NCI-H510A treated with DMSO at 0.1 percent for 48 hours (cell line): ENCODE measurements at regions not wholly inside any gene's neighbourhood (a gene's known extent, or its start where the extent isn't known, plus 50 kb on each side); places are given as distances from the start of the nearest gene placed in this dataset.
"Not testable (repeated sequence)": the region's sequence is repeated elsewhere in the genome, so short reads cannot be mapped to it uniquely, and the experiment has no call there.

Source experiments
- DNase-seq: peaks from one replicate; lab custom pipeline; 2025; lab: John Stamatoyannopoulos, UW

DNA sequence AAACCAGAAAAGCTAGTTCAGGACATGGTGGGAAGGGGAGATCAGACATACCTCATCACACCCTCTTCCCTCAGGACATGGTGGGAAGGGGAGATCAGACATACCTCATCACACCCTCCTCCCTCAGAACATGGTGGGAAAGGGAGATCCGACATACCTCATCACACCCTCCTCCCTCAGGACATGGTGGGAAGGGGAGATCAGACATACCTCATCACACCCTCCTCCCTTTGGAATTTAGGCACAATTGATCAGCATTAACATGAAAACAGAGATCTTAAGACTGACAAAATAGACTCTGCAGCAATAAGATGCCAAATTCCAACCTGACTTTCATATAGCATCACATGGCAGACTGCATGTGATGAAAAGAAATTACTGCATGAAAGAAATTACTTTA, 412.7 kb upstream of the ZNF717 start:
- no peak for DNase-seq

DNA sequence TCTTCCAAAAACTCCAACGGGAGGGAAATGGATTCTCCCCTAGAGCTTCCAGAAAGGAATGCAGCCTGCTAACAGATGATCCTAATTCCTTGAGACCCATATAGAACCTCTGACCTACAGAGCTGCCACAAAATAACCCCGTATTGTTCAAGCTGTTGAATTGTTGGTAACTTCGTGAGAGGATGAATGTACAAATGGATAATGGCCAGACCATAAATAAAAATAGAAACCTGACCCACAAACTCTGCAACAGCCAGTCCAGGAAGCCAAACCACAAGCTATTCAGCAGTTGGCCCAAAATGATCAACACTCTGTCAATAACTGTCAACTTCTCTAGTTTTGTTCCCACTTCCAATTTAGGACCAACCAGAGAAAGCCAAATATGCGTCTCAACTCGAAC, 414.0 kb upstream of the ZNF717 start:
- no peak for DNase-seq

DNA sequence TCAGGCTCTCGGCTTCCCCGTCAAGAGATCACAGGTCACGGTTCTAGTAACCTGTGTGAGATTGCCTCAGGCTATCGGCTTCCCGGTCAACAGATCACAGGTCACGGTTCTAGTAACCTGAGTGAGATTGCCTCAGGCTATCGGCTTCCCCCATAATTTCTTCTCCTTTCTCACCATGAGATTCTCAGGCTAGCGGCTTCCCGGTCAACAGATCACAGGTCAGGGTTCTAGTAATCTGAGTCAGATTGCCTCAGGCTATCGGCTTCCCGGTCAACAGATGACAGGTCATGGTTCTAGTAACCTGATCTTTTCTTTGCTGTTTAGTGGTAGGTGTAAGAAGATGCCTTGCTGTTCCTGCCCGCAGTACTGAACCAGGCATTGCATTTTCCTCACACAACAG, 418.2 kb upstream of the ZNF717 start:
- DNase-seq: no peak

DNA sequence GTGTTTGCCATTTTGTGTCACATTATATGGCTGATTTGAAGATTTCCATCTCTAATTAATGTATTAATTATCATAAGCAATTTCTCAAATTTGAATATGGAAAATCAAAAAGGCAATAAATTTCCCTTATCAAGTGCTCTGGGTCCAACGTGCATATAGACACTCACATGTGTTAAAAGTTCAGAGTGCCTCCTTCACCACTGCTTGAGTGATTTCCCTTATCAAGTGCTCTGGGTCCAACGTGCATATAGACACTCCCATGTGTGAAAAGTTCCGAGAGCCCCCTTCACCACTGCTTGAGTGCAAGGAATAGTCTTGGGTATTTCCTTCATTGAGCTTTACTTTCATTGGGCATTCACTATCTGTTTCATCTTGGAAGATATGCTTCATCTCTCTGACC, 421.0 kb upstream of the ZNF717 start:
- no peak for DNase-seq

DNA sequence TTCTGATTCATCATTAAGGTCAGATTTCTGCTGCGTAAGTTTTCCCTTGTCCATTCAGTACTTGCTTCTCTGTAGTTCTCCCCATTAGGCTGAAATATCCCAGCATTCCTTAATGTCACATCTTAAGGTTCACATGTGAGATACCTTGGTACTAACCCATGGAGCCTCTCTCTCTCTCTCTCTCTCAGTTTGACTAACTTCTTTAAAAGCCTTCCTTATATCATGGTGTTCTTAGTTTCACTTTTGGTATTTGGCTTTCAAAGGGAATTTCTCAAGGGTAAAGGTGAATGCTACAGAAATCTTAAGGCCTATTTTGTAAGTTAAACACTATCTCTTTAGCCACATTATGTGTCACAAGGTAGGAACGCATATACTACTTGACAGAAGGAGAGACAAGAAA, 427.3 kb upstream of the ZNF717 start:
- no peak for DNase-seq

DNA sequence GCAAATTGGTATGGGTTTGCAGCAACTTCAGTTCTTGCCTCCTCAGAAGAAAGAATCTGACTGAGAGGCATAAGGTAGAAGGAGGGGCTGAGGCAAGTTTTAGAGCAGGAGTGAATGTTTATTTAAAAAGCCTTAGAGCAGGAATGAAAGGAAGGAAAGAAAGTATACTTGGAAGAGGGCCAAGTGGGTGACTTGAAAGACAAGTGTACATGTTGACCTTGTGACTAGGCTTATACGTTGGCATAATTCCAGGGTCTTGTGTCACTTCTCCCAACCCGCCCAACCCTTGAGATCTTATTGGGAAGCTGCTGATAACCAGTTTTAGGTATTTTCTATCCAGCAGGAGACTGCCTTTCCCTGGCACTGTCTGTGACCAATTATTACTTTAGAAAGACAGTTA, 436.9 kb upstream of the ZNF717 start:
- DNase-seq: no peak

DNA sequence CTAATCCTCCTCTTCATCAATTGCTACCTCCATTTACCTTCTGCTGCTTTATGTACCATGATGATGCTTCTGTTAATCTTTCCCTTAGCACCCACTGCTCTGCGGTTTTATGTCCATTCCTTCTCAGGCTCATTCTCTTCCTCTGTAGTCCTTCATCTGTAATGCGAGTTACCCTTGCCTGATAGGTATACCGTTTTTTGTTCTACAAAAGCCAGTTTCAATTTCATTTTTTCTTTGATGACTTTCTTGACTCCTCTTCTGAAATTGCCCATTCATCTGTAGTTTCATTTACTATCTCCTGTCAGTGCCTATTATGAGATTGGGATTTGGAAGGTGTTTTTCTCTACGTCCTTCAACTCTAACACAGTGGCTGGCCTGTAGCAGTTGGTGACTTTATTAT, 445.9 kb upstream of the ZNF717 start:
- no peak for DNase-seq

DNA sequence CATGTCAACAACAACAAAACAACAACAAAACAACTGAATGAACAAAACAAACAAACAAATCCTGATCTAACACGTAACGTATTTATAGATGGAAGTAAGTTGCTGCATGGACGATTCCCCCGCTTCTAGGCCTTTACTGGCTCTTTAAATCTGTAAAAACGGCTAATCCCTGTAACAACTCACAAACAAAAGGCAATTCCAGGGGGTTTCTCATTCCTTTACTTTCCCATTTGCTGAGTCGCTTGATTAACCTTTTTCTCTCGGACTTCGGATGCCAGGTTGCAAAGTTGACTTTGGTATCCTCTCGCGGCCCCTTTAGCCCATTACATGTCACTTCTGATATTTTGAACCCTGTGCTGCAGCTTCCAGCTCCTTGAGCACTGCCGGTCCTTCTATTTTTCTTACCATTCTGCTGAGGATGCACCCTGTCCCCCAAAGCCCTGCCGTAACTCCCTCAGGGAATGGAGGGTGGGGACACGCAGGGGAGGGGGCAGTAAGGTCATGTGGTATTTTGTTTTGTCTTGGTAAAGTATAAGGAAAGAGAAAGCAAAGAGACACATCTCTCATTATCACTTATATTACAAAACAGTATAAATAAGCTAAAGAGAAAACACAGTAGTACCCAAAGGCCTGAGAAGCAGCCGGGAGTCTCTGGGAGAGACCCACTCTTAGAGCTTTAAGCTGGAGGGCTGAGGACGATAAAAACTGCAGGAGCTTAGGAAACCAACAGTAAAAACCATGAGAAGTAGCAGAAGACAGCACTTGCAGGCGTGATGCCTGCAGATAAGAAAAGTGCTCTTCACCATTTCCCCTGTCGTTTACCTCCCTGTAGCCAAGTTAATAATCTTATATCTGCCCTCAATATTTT, 457.8 kb upstream of the ZNF717 start:
- no peak for DNase-seq

DNA sequence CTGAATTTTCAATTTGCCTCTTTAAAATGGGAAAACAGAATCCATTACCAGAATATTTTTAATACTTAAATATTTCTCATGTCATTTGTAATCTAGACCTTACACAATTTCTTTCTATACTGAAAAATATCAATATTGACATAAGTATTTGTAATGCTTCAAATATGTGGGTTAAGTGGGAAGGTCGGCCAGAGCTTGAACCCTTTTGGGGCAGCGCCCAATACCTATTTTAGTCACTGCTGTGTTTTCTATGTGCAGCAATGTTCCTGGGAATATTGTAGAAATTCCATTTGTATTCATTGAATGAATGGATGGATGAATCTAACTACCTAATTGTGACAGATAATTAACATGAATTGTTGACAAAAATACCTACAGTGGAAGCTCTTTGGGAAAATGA, 459.7 kb upstream of the ZNF717 start:
- no peak for DNase-seq

DNA sequence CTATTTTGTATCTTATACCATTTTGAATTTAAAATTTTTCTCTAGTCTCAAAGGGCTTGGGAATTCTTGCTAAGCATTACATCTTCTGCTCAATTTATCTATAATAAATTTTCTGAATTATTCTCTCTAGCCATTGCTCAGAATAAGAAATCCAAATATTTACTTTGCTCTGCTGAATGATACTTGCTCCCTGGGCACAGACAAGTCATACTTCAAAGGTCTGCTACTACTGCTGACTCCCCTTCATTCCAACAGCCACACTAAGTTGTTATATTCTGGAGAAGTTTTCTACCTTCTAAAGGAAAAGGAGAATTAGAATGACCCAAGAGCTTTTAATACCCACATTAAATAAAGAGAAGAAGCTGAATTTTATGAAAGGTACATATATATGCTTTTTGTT, 460.3 kb upstream of the ZNF717 start:
- DNase-seq: peak; percentile 1

DNA sequence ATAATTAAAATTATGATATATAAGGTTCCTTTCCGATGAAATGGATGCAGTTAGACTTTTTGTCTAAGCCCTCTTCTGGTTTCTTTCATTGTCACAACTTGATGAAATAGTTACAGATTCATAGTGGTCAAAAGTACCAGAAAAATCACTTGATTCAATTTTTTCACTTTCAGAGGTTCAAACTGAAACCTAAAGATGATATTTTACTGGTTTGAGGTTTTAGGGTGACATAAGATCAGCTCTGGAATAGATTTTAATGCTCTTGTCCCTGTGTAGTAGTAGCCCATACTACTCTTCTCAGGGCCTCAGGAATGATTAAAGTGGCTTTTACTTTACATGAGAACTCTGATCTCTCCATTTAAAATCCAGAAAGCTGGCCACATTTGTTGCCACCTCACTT, 479.1 kb upstream of the ZNF717 start:
- DNase-seq: no peak

DNA sequence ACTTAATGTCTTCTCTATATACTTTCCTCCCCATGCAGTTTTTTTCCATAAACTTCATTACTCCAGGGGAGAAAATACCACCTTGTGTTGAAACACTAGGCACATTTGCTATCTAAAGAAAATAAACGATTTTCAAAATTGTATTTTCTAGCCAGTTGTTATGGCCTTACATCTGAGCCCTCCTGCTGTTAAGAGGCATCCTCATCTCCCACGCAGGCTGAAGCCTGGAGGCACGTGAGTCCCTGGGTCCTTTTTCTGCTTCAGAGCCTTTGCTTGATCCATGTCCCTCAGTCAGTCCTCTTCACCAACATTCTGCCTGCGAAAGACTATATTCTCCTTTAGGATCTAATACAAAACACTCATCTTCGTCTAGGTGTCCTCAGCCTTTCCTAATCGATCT, 479.6 kb upstream of the ZNF717 start:
- no peak for DNase-seq

DNA sequence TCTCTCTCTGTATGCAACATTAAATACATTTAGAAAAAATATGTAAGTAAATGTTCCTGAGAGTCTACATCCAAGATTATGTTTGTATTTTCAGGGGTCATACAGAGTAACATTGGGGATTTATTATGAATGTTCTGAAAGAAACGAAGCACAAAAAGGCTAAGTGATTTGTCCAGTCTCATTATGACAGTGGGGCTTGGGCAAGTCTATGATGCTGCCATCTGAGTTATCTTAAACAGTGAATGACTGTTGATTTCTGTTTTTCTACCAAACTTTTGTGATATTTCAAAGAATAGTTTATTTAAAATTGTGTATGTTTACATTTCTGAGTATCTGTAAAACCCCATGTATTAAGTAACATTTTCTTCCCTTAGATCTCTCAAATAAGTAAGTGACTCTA, 481.2 kb upstream of the ZNF717 start:
- DNase-seq: no peak

DNA sequence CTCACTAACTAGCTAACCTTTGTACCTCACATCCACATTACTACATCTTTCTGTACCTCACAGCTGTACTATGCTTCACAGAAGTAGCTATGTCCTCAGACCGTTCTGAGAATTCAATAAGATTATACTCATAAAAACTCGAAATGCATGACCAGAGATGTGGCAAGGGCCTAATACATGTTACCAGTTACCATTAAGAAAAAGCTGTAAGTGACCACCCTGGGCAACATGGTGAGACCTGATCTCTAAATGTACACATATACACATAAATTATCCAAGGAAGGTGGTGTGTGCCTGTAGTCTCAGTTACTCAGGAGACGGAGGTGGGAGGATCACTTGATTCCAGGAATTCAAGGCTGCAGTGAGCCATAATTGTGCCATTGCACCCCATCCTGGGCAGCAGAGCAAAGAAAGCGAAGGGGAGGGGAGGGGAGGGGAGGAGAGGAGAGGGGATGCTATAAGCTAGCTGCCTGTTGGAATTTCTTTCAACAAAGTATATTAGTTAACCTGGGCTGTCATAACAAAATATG, 482.6 kb upstream of the ZNF717 start:
- no peak for DNase-seq

DNA sequence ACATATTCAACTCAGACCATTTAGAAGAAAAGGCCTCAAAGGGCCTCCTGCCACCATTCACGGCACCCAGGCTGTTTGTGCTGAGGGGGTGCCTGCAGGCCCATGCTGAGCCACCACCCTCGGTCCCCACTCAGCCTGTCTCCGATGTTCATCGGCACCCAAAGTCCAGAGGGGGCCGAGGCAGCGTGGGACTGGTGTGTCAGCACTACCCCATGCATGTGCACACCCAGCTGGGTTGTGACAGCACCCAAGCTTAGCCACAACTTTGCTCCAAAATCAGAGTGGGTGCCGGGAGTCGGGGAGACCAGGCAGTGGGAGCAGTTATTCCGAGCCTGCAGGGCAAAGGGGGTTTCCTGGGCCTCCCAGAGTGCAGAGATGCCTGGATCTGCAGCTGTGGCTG, 508.5 kb upstream of the ZNF717 start:
- DNase-seq: no peak

DNA sequence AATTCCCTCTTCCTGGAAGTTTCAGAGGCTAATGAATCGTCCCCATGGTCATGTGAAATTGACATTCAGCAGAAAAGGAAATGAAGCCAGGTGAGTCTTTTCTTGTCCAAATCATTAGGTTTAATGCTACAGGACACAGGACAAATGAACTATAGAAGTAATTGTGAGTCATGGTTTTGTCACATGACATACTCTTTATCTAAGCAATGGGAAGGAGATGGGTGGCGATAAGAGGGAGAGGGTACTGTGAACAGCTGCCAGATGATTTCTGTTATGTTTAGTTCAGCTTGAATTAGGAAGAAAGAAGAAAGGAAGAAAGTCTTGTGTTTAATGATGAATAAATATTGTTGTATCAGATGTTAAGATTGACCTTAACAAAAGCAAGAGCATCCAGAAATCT, 515.4 kb upstream of the ZNF717 start:
- no peak for DNase-seq

DNA sequence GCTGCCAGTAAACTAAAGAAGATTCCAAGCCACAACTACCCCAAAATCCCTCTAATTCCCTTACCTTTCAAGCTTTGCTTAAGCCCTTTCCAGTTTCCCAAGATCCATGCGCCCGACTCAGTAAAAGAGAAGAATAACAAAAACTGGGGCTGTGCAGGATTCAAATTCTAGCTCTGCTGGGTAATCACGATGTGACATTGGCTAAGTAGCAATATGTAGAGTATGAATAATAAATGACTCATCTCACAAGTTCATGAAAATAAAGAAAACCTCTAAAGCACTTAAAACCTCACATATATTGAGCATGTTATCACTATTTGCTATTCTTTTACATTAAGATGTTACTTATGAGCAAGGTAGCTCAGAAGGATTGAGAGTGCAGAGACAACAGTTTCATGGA, 522.2 kb upstream of the ZNF717 start:
- no peak for DNase-seq

DNA sequence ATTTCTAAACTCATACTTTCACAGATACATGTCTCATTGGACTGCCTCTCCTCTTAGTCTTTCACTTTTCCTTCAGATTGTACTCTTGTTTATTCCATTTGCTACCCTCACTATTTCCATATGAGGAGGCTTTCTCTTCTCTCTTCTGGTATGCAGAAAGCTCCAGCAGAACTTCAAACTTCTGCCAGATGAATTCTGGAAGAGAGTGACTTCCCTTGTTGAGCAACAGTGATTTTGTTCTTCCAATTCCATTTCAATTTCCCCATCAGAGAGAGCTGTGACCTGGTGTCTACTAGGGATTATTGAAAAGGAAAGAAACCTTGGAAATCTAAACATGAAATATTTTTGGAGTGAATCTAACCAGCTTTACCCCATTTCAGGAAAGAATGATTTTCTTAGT, 523.2 kb upstream of the ZNF717 start:
- DNase-seq: no peak

DNA sequence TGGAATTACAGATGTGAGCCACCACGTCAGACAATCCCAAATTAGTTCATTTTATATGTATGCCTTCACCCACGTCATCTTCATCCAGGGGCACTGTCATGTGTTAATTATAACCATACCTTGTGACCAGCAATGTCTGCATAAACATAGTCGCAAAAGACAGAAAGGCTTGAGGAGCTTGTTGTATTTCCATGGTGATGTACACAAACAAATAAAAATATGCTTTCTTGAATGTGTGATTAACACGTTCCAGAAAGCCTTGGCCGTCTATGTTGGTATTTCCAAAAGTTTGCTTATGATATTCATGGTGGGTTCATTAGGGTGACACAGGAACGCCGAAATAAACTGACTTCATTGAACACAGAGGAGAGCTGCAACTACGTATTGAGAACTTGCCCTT, 524.7 kb upstream of the ZNF717 start:
- no peak for DNase-seq

DNA sequence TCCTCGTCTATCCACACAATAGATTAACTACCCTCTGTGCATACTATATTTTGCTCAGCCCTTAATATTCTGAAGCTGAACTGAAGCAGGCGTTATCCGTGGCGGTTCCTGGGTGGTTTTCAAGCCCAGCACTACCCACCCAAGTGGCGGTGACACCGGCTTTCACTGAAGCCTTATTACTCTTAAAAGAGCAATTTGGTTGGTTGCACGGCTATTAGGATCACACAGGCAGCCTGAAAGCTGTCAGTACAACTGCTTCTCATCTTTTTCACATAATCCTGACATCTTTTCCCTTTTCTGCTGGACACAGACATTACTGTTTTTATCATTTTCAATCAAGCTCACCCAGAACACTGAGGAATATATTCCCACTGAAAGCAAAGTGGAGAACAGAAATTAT, 525.3 kb upstream of the ZNF717 start:
- no peak for DNase-seq

DNA sequence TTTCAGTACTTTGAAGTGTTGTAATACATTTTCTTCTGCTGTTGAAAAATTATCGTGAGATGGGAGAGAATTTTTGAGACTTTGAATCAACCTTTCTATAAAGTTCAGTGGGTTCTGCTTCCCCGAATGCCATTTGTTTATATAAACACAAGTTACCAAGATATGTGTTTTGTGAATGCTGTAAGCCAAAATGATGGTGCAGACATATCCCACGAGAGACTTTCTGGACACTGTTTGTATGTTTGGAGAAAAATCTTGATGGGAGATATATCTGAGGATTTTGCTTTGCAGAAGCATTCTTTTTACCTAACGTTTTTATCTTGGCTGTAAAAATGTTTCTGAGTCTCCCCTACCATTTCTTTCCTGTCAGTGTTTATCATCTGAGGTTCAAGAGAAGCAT, 526.6 kb upstream of the ZNF717 start:
- no peak for DNase-seq

DNA sequence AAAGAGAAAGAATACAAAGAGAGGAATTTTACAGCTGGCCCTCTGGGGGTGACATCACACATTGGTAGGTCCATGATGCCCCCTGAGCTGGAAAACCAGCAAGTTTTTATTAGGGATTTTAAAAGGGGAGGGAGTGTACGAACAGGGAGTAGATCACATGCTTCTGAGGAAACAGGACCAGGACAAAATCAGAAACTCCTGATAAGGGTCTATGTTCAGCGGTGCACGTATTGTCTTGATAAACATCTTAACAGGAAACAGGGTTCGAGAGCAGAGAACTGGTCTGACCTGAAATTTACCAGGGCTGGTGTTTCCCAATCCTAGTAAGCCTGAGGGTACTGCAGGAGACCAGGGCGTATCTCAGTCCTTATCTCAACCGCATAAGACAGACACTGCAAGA, 530.6 kb upstream of the ZNF717 start:
- DNase-seq: not testable (repeated sequence)

DNA sequence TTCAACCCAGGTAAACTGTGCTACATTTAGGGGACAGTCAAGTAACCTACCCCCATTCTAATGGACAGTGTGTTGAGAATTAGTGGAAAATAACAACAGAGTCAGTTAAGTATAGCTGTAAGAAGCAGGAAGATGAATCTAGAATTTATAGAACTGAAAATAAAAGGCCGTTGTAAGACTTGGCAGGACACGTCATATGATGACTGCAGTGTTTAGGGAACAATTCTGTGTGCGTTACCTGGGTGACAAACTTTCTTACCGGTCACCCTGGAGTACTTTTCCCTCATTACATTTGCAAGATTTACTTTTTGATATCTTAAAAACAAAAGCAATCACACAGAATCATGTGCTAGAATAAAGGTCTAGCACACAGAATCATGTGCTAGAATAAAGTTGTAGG, 536.3 kb upstream of the ZNF717 start:
- no peak for DNase-seq

DNA sequence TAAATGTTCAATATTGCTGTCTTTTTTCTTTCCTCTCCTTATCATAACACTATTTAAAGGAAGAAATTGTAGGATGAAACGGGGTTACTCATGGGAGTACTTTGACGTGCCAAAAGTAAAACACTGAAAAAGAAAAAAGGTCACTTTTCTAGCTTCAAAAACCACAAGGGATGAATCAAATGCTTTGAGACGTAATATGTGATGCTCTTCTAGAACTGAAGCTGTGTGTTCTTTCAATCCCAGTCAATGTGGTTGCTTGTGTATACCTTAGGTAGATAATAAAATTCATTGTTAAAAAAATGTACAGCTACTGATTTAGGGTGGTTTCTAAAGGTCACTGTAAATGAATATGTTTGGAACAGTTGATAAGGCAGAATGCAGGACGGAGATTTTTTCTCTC, 538.8 kb upstream of the ZNF717 start:
- no peak for DNase-seq
